ENCODE measurements at regions not wholly inside any gene's neighbourhood (a gene's known extent, or its start where the extent isn't known, plus 50 kb on each side); places are given as distances from the start of the nearest gene placed in this dataset.

DNA sequence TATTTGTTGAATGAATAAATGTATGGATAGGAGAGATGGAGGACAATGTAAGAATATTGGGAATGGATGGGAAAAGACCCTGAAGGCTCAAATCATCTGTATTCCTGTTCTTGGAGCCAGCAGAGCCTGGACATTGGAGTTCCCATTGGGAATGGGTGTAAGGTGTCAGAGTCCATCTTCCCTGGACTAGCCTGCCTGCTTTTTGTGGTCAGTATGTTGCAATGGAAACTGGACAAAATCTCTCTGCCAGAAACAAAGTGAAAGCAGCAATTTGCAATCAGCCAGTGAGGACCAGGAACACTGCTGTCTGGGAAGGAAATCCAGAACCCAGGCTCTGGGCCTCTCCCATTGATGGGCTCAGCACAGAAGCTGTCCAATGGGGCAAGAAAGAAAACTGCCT lies 83.5 kb upstream of the SKOR2 start:
- Mint-ChIP-seq H3K9me3 (no peaks in the 10 kb centered on the region), H3K27ac (no peak overlapping the region), H3K4me1 (ENCODE audit: low read depth) (no peaks in the 10 kb centered on the region), H3K4me3 (no peak overlapping the region), H3K27me3 (peaks cover 12% of the 10 kb centered on the region), H3K36me3 (ENCODE audit: low read depth) (no peaks in the 10 kb centered on the region)
- intact Hi-C loops (cut with DNase I, micrococcal nuclease) = no loop called here
- DNase-seq (no peak), ATAC-seq (ENCODE audit: poor library complexity) (no peak)
- H3K36me3 ChIP-seq (ENCODE audit: insufficient read depth, low read length) = no peaks in the 10 kb centered on the region
- H3K9me3 ChIP-seq (ENCODE audit: control insufficient read depth in 1 of 2, insufficient read depth in 1 of 2, low read length in 2 of 2) = peaks cover 0 to 4% of the 10 kb centered on the region in 2 experiments
- TF ChIP-seq, protein P1, sequence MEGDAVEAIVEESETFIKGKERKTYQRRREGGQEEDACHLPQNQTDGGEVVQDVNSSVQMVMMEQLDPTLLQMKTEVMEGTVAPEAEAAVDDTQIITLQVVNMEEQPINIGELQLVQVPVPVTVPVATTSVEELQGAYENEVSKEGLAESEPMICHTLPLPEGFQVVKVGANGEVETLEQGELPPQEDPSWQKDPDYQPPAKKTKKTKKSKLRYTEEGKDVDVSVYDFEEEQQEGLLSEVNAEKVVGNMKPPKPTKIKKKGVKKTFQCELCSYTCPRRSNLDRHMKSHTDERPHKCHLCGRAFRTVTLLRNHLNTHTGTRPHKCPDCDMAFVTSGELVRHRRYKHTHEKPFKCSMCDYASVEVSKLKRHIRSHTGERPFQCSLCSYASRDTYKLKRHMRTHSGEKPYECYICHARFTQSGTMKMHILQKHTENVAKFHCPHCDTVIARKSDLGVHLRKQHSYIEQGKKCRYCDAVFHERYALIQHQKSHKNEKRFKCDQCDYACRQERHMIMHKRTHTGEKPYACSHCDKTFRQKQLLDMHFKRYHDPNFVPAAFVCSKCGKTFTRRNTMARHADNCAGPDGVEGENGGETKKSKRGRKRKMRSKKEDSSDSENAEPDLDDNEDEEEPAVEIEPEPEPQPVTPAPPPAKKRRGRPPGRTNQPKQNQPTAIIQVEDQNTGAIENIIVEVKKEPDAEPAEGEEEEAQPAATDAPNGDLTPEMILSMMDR (IDR thresholded peaks at IDR 0.05) = no peak
- no peak overlapping the region for H3K4me3 ChIP-seq (ENCODE audit: low read length)
- no peak overlapping the region for H3K27ac ChIP-seq (ENCODE audit: low read depth in 1 of 2, low read length in 2 of 2)
- no peaks in the 10 kb centered on the region for H3K4me1 ChIP-seq (ENCODE audit: insufficient read depth, low read length)
- POLR2A ChIA-PET = no interaction called here
- H3K27me3 ChIP-seq (ENCODE audit: control insufficient read depth in 1 of 2, insufficient read depth in 2 of 2, low read length in 2 of 2) = no peaks in the 10 kb centered on the region
- CTCF ChIA-PET = no interaction called here

DNA sequence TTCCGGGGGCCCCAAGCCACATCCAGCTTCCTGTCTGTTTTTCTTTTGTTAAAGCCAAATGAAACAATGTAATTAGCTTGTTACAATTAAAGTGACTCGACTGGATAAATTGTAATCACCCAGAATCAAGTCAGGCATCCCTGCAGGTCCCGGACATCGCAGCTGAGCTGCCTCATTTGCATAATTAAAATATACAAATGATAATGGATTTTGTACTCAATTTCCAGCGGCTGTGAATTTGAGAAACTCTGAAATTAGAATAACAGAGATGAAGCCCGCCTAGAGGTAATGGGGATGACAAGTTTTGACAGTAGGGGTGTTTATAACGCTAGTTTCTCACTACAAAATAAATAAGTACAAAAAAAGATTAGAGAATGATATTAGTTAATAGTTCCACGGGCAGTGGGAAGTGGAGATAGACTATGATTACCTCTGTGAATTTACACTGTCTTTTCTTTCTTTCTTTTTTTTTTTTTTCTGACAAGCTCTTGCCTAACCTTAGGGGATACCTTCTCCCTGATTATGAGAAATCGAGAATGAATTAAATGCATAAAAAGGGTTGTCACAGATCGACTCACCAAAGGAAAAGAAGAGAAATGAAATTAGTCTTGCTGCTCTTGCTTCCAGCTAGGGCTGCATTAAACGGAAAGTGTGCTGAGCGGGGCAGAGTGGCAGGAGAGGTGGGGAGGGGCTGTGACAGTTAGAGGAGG lies 82.6 kb upstream of the SKOR2 start:
- no peaks in the 10 kb centered on the region for H3K4me1 Mint-ChIP-seq (ENCODE audit: low read depth)
- ChIA-PET POLR2A (no interaction called here), CTCF (no interaction called here)
- no peaks in the 10 kb centered on the region for H3K4me1 ChIP-seq (ENCODE audit: insufficient read depth, low read length)
- peaks cover 12% of the 10 kb centered on the region for H3K27me3 Mint-ChIP-seq
- DNase-seq (no peak), ATAC-seq (ENCODE audit: poor library complexity) (no peak)
- H3K9me3 Mint-ChIP-seq = no peaks in the 10 kb centered on the region
- TF ChIP-seq, protein P1 (IDR thresholded peaks at IDR 0.05) = no peak
- no peak overlapping the region for H3K4me3 Mint-ChIP-seq
- intact Hi-C loops (cut with DNase I, micrococcal nuclease) = no loop called here
- H3K27ac ChIP-seq (ENCODE audit: low read depth in 1 of 2, low read length in 2 of 2) = no peak overlapping the region
- no peaks in the 10 kb centered on the region for H3K36me3 ChIP-seq (ENCODE audit: insufficient read depth, low read length)
- peaks cover 0 to 4% of the 10 kb centered on the region in 2 experiments for H3K9me3 ChIP-seq (ENCODE audit: control insufficient read depth in 1 of 2, insufficient read depth in 1 of 2, low read length in 2 of 2)
- H3K36me3 Mint-ChIP-seq (ENCODE audit: low read depth) = no peaks in the 10 kb centered on the region
- no peak overlapping the region for H3K27ac Mint-ChIP-seq
- H3K4me3 ChIP-seq (ENCODE audit: low read length) = no peak overlapping the region
- H3K27me3 ChIP-seq (ENCODE audit: control insufficient read depth in 1 of 2, insufficient read depth in 2 of 2, low read length in 2 of 2) = no peaks in the 10 kb centered on the region

DNA sequence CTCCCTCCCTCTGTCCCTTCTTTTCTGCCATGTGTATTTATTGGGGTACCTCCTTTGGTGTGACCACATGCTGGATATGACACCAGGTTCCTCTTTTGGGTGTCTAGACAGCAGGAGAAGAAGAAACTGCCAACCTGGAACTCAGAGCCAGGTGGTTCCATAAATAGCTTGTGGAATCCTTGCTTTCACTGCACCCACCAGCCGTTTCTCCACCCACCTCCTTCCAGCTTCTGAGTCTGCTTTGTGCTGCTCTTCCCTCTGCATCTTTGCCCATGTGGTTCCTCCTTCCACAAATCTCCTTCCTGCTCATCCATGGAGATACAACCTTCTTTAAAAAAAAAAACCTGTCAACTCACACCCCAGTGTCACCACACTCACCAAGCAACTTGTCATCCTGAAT lies 80.2 kb upstream of the SKOR2 start:
- H3K4me1 ChIP-seq (ENCODE audit: insufficient read depth, low read length) = no peaks in the 10 kb centered on the region
- H3K4me3 ChIP-seq (ENCODE audit: low read length) = no peak overlapping the region
- H3K27me3 ChIP-seq (ENCODE audit: control insufficient read depth in 1 of 2, insufficient read depth in 2 of 2, low read length in 2 of 2) = no peaks in the 10 kb centered on the region
- Mint-ChIP-seq H3K4me1 (ENCODE audit: low read depth) (no peaks in the 10 kb centered on the region), H3K27ac (no peak overlapping the region), H3K4me3 (no peak overlapping the region), H3K9me3 (no peaks in the 10 kb centered on the region), H3K27me3 (peaks cover 12% of the 10 kb centered on the region), H3K36me3 (ENCODE audit: low read depth) (no peaks in the 10 kb centered on the region)
- ChIA-PET POLR2A (no interaction called here), CTCF (no interaction called here)
- DNase-seq (no peak), ATAC-seq (ENCODE audit: poor library complexity) (no peak)
- TF ChIP-seq, protein P1 (IDR thresholded peaks at IDR 0.05) = no peak
- intact Hi-C loops (cut with DNase I, micrococcal nuclease) = no loop called here
- H3K27ac ChIP-seq (ENCODE audit: low read depth in 1 of 2, low read length in 2 of 2) = no peak overlapping the region
- peaks cover 0 to 4% of the 10 kb centered on the region in 2 experiments for H3K9me3 ChIP-seq (ENCODE audit: control insufficient read depth in 1 of 2, insufficient read depth in 1 of 2, low read length in 2 of 2)
- H3K36me3 ChIP-seq (ENCODE audit: insufficient read depth, low read length) = no peaks in the 10 kb centered on the region
